ENCODE measurements at regions not wholly inside any gene's neighbourhood (a gene's known extent, or its start where the extent isn't known, plus 50 kb on each side); places are given as distances from the start of the nearest gene placed in this dataset.

GRCh38 chr13:67395577-67395976, 165.4 kb upstream of the PCDH9 start:
- Histone ChIP-seq H2BK120ac (ENCODE audit: low read depth, low read length) (no peak overlapping the region), H3K4me3 (ENCODE audit: low read length in 2 of 2) (no peak overlapping the region), H2AFZ (ENCODE audit: low read length) (no peak overlapping the region), H3K9ac (ENCODE audit: low read depth, low read length, poor library complexity) (no peak overlapping the region), H3K4me2 (ENCODE audit: insufficient read depth, low read length, poor library complexity, severe bottlenecking) (no peak overlapping the region), H4K91ac (ENCODE audit: low read depth, low read length, poor library complexity) (no peak overlapping the region), H2BK5ac (ENCODE audit: low read length) (no peak overlapping the region), H3K27ac (replicated peaks; ENCODE audit: low read length) (no peak overlapping the region), H3K4ac (ENCODE audit: low read length) (no peak overlapping the region), H3K36me3 (replicated peaks in 1 of 2; ENCODE audit: control insufficient read depth in 2 of 2, insufficient read depth in 2 of 2, low read length in 2 of 2) (no peaks in the 10 kb centered on the region), H3K4me1 (ENCODE audit: control insufficient read depth in 2 of 2, insufficient read depth in 1 of 2, low read depth in 1 of 2, low read length in 2 of 2) (no peaks in the 10 kb centered on the region), H4K8ac (ENCODE audit: low read depth, low read length) (no peak overlapping the region), H3K18ac (ENCODE audit: low read length) (no peak overlapping the region), H3K79me1 (ENCODE audit: low read depth, low read length) (no peaks in the 10 kb centered on the region), H3K9me3 (replicated peaks in 1 of 2; ENCODE audit: control insufficient read depth in 2 of 2, insufficient read depth in 1 of 2, low read depth in 1 of 2, low read length in 2 of 2) (peaks cover 0 to 5% of the 10 kb centered on the region in 2 donors), H3K27me3 (ENCODE audit: control insufficient read depth in 3 of 3, insufficient read depth in 3 of 3, low read depth in 1 of 3, low read length in 3 of 3) (no peaks in the 10 kb centered on the region), H2BK12ac (ENCODE audit: low read length) (no peak overlapping the region), H2AK5ac (ENCODE audit: low read depth, low read length) (no peak overlapping the region), H3K23ac (ENCODE audit: low read depth, low read length, poor library complexity) (no peak overlapping the region), H2BK15ac (ENCODE audit: low read length) (no peak overlapping the region), H3K14ac (ENCODE audit: low read length) (no peak overlapping the region)
- no CpG with 5 or more reads among the region's 1 CpG for WGBS, 2 donors (ENCODE audit: extremely low coverage in 2 of 2, insufficient read length in 2 of 2, insufficient replicate concordance in 1 of 2)
- DNase-seq (ENCODE audit: low spot score), result no peak

DNA sequence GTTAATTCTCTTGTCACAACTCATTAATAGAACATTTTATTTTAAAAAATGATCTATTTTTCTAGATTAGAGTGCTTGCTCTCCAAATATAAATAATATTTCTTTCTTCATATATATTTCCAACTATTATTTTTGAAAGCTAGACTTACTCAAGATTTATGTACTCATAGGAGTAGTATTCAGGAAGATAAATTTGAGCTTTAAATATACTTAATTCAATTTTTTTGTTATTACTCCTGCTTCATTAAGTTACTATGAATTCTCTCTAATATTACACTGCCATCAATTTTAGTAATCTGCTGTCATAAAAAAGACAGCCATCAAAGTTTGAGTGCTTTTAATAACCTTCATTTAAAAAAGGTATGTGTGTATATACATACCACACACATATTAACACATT, 161.9 kb upstream of the PCDH9 start:
- Histone ChIP-seq H2BK12ac (ENCODE audit: low read length) (no peak overlapping the region), H3K79me1 (ENCODE audit: low read depth, low read length) (no peaks in the 10 kb centered on the region), H3K4me3 (ENCODE audit: low read length in 2 of 2) (no peak overlapping the region), H2AK5ac (ENCODE audit: low read depth, low read length) (no peak overlapping the region), H3K23ac (ENCODE audit: low read depth, low read length, poor library complexity) (no peak overlapping the region), H4K91ac (ENCODE audit: low read depth, low read length, poor library complexity) (no peak overlapping the region), H3K9me3 (replicated peaks in 1 of 2; ENCODE audit: control insufficient read depth in 2 of 2, insufficient read depth in 1 of 2, low read depth in 1 of 2, low read length in 2 of 2) (no peaks in the 10 kb centered on the region), H2BK5ac (ENCODE audit: low read length) (no peak overlapping the region), H3K9ac (ENCODE audit: low read depth, low read length, poor library complexity) (no peak overlapping the region), H3K4me1 (ENCODE audit: control insufficient read depth in 2 of 2, insufficient read depth in 1 of 2, low read depth in 1 of 2, low read length in 2 of 2) (no peaks in the 10 kb centered on the region), H4K8ac (ENCODE audit: low read depth, low read length) (no peak overlapping the region), H3K4me2 (ENCODE audit: insufficient read depth, low read length, poor library complexity, severe bottlenecking) (no peak overlapping the region), H2BK120ac (ENCODE audit: low read depth, low read length) (no peak overlapping the region), H3K27me3 (ENCODE audit: control insufficient read depth in 3 of 3, insufficient read depth in 3 of 3, low read depth in 1 of 3, low read length in 3 of 3) (no peaks in the 10 kb centered on the region), H3K36me3 (replicated peaks in 1 of 2; ENCODE audit: control insufficient read depth in 2 of 2, insufficient read depth in 2 of 2, low read length in 2 of 2) (no peaks in the 10 kb centered on the region), H3K27ac (replicated peaks; ENCODE audit: low read length) (no peak overlapping the region), H3K4ac (ENCODE audit: low read length) (no peak overlapping the region), H2AFZ (ENCODE audit: low read length) (no peak overlapping the region), H3K14ac (ENCODE audit: low read length) (no peak overlapping the region), H2BK15ac (ENCODE audit: low read length) (no peak overlapping the region), H3K18ac (ENCODE audit: low read length) (no peak overlapping the region)
- no peak for DNase-seq (ENCODE audit: low spot score)

GRCh38 chr13:67390462-67391086, 160.4 kb upstream of the PCDH9 start:
- H3K9ac ChIP-seq (ENCODE audit: low read depth, low read length, poor library complexity), result no peak overlapping the region
- H3K36me3 ChIP-seq (replicated peaks in 1 of 2; ENCODE audit: control insufficient read depth in 2 of 2, insufficient read depth in 2 of 2, low read length in 2 of 2), result no peaks in the 10 kb centered on the region
- no peak overlapping the region for H3K14ac ChIP-seq (ENCODE audit: low read length)
- no peaks in the 10 kb centered on the region for H3K4me1 ChIP-seq (ENCODE audit: control insufficient read depth in 2 of 2, insufficient read depth in 1 of 2, low read depth in 1 of 2, low read length in 2 of 2)
- no peak overlapping the region for H4K91ac ChIP-seq (ENCODE audit: low read depth, low read length, poor library complexity)
- no peak overlapping the region for H2BK5ac ChIP-seq (ENCODE audit: low read length)
- no peak overlapping the region for H3K27ac ChIP-seq (replicated peaks; ENCODE audit: low read length)
- H4K8ac ChIP-seq (ENCODE audit: low read depth, low read length), result no peak overlapping the region
- no peak overlapping the region for H3K23ac ChIP-seq (ENCODE audit: low read depth, low read length, poor library complexity)
- no peak overlapping the region for H3K4me3 ChIP-seq (ENCODE audit: low read length in 2 of 2)
- H3K27me3 ChIP-seq (ENCODE audit: control insufficient read depth in 3 of 3, insufficient read depth in 3 of 3, low read depth in 1 of 3, low read length in 3 of 3), result no peaks in the 10 kb centered on the region
- no peak overlapping the region for H3K18ac ChIP-seq (ENCODE audit: low read length)
- no peak overlapping the region for H3K4me2 ChIP-seq (ENCODE audit: insufficient read depth, low read length, poor library complexity, severe bottlenecking)
- no peaks in the 10 kb centered on the region for H3K79me1 ChIP-seq (ENCODE audit: low read depth, low read length)
- H2BK15ac ChIP-seq (ENCODE audit: low read length), result no peak overlapping the region
- no peak overlapping the region for H2BK12ac ChIP-seq (ENCODE audit: low read length)
- H3K4ac ChIP-seq (ENCODE audit: low read length), result no peak overlapping the region
- no peak overlapping the region for H2BK120ac ChIP-seq (ENCODE audit: low read depth, low read length)
- no peak overlapping the region for H2AK5ac ChIP-seq (ENCODE audit: low read depth, low read length)
- no peak for DNase-seq (ENCODE audit: low spot score)
- no CpG with 5 or more reads among the region's 2 CpGs for WGBS, 2 donors (ENCODE audit: extremely low coverage in 2 of 2, insufficient read length in 2 of 2, insufficient replicate concordance in 1 of 2)
- H3K9me3 ChIP-seq (replicated peaks in 1 of 2; ENCODE audit: control insufficient read depth in 2 of 2, insufficient read depth in 1 of 2, low read depth in 1 of 2, low read length in 2 of 2), result no peaks in the 10 kb centered on the region
- no peak overlapping the region for H2AFZ ChIP-seq (ENCODE audit: low read length)

GRCh38 chr13:67389171-67389570, 159.0 kb upstream of the PCDH9 start:
- H3K23ac ChIP-seq (ENCODE audit: low read depth, low read length, poor library complexity), result no peak overlapping the region
- no peaks in the 10 kb centered on the region for H3K79me1 ChIP-seq (ENCODE audit: low read depth, low read length)
- H3K4me3 ChIP-seq (ENCODE audit: low read length in 2 of 2), result no peak overlapping the region
- H3K4me2 ChIP-seq (ENCODE audit: insufficient read depth, low read length, poor library complexity, severe bottlenecking), result no peak overlapping the region
- no peak overlapping the region for H2AFZ ChIP-seq (ENCODE audit: low read length)
- H4K8ac ChIP-seq (ENCODE audit: low read depth, low read length), result no peak overlapping the region
- no peak overlapping the region for H2AK5ac ChIP-seq (ENCODE audit: low read depth, low read length)
- no peaks in the 10 kb centered on the region for H3K9me3 ChIP-seq (replicated peaks in 1 of 2; ENCODE audit: control insufficient read depth in 2 of 2, insufficient read depth in 1 of 2, low read depth in 1 of 2, low read length in 2 of 2)
- H3K4ac ChIP-seq (ENCODE audit: low read length), result no peak overlapping the region
- no peak for DNase-seq (ENCODE audit: low spot score)
- H2BK15ac ChIP-seq (ENCODE audit: low read length), result no peak overlapping the region
- no peaks in the 10 kb centered on the region for H3K4me1 ChIP-seq (ENCODE audit: control insufficient read depth in 2 of 2, insufficient read depth in 1 of 2, low read depth in 1 of 2, low read length in 2 of 2)
- no peak overlapping the region for H3K18ac ChIP-seq (ENCODE audit: low read length)
- H3K27me3 ChIP-seq (ENCODE audit: control insufficient read depth in 3 of 3, insufficient read depth in 3 of 3, low read depth in 1 of 3, low read length in 3 of 3), result no peaks in the 10 kb centered on the region
- no peak overlapping the region for H3K9ac ChIP-seq (ENCODE audit: low read depth, low read length, poor library complexity)
- H3K14ac ChIP-seq (ENCODE audit: low read length), result no peak overlapping the region
- H4K91ac ChIP-seq (ENCODE audit: low read depth, low read length, poor library complexity), result no peak overlapping the region
- no peak overlapping the region for H2BK120ac ChIP-seq (ENCODE audit: low read depth, low read length)
- no peak overlapping the region for H3K27ac ChIP-seq (replicated peaks; ENCODE audit: low read length)
- H2BK12ac ChIP-seq (ENCODE audit: low read length), result no peak overlapping the region
- H2BK5ac ChIP-seq (ENCODE audit: low read length), result no peak overlapping the region
- no peaks in the 10 kb centered on the region for H3K36me3 ChIP-seq (replicated peaks in 1 of 2; ENCODE audit: control insufficient read depth in 2 of 2, insufficient read depth in 2 of 2, low read length in 2 of 2)
- WGBS, 2 donors (ENCODE audit: extremely low coverage in 2 of 2, insufficient read length in 2 of 2, insufficient replicate concordance in 1 of 2), result no CpG with 5 or more reads among the region's 3 CpGs
